CD4-positive, alpha-beta memory T cell (primary cell): ENCODE measurements at regions not wholly inside any gene's neighbourhood (a gene's known extent, or its start where the extent isn't known, plus 50 kb on each side); places are given as distances from the start of the nearest gene placed in this dataset.

Experiments used
- CTCF ChIA-PET: fragments of 350-600 bp; sonication (Branson Sonifier 250); formaldehyde crosslinking; loops from one replicate; lab custom pipeline; 2021; ENCODE audit warnings: inconsistent platforms; ENCODE audit not compliant: partially characterized antibody; lab: Charles Lee
- POLR2A ChIA-PET: fragments of 350-600 bp; sonication (Branson Sonifier 250); formaldehyde crosslinking; loops from one replicate; lab custom pipeline; 2021; ENCODE audit not compliant: partially characterized antibody; lab: Charles Lee
- DNase-seq, 5 donors: peaks; one replicate each; pipeline versions ENCODE4 v3.0.0 to v3.0.0-alpha.2; 2020 to 2022; ENCODE audit warnings: mixed read lengths in 1 of 5
- H3K27ac ChIP-seq: one replicate; pipeline ENCODE4 v1.7.0; 2013; ENCODE audit warnings: low read depth, low read length
- H3K27me3 ChIP-seq: 2 replicates; pipeline ENCODE4 v1.7.0; 2013; ENCODE audit warnings: mild to moderate bottlenecking, low read length, moderate library complexity; ENCODE audit not compliant: insufficient read depth
- H3K36me3 ChIP-seq: 2 replicates; pipeline ENCODE4 v1.7.0; 2013; ENCODE audit warnings: mild to moderate bottlenecking, low read length, moderate library complexity; ENCODE audit not compliant: insufficient read depth
- H3K4me1 ChIP-seq: 2 replicates; pipeline ENCODE4 v1.7.0; 2013; ENCODE audit warnings: mild to moderate bottlenecking, low read length, moderate library complexity; ENCODE audit not compliant: insufficient read depth
- H3K4me3 ChIP-seq, 2 donors: one replicate each; pipeline ENCODE4 v1.7.0; 2013; ENCODE audit warnings: low read length in 2 of 2, mild to moderate bottlenecking in 1 of 2
- H3K9me3 ChIP-seq, 2 donors: one replicate each; pipeline ENCODE4 v1.7.0; 2013; ENCODE audit warnings: low read length in 2 of 2, control low read depth in 1 of 2; ENCODE audit not compliant: control insufficient read depth in 1 of 2
- H3K27ac Mint-ChIP-seq, 7 donors: one replicate each; pipeline ENCODE4 v1.8.0; 2020 to 2021; ENCODE audit warnings: mixed read lengths in 7 of 7, mild to moderate bottlenecking in 6 of 7, inconsistent platforms in 3 of 7, moderate library complexity in 3 of 7
- H3K27me3 Mint-ChIP-seq, 2 donors: one replicate each; pipeline ENCODE4 v1.8.0; 2020 to 2021; ENCODE audit warnings: mixed read lengths in 2 of 2
- H3K36me3 Mint-ChIP-seq, 2 donors: one replicate each; pipeline ENCODE4 v1.8.0; 2020 to 2021; ENCODE audit warnings: mixed read lengths in 2 of 2, inconsistent platforms in 1 of 2, mild to moderate bottlenecking in 1 of 2
- H3K4me1 Mint-ChIP-seq, 4 donors: one replicate each; pipeline ENCODE4 v1.8.0; 2020 to 2021; ENCODE audit warnings: mixed read lengths in 4 of 4, mild to moderate bottlenecking in 1 of 4
- H3K4me3 Mint-ChIP-seq, 8 donors: one replicate each; pipeline ENCODE4 v1.8.0; 2020 to 2021; ENCODE audit warnings: mixed read lengths in 8 of 8, mild to moderate bottlenecking in 7 of 8, moderate library complexity in 6 of 8, inconsistent platforms in 3 of 8
- H3K9me3 Mint-ChIP-seq, 8 donors: one replicate each; pipeline ENCODE4 v1.8.0; 2020 to 2021; ENCODE audit warnings: mixed read lengths in 8 of 8, mild to moderate bottlenecking in 5 of 8, inconsistent platforms in 3 of 8, moderate library complexity in 1 of 8
- intact Hi-C: fragments of 100-400 bp; cut with micrococcal nuclease; formaldehyde crosslinking; loops from one replicate; pipeline ENCODE4 v1.15.1; 2023

- peaks cover 2 to 3% of the 10 kb centered on the region in 2 donors for H3K27me3 Mint-ChIP-seq
- H3K9me3 Mint-ChIP-seq, result peaks cover 0 to 6% (median 0%) of the 10 kb centered on the region in 8 donors
- POLR2A ChIA-PET, result no interaction called here
- Histone ChIP-seq H3K4me1 (no peaks in the 10 kb centered on the region), H3K27ac (no peak overlapping the region), H3K36me3 (no peaks in the 10 kb centered on the region), H3K27me3 (no peaks in the 10 kb centered on the region), H3K4me3 (no peak overlapping the region), H3K9me3 (no peaks in the 10 kb centered on the region)
- CTCF ChIA-PET, result no interaction called here
- no peak for DNase-seq
- no peak overlapping the region for H3K27ac Mint-ChIP-seq
- H3K4me3 Mint-ChIP-seq, result no peak overlapping the region
- intact Hi-C loops, result no loop called here
- H3K4me1 Mint-ChIP-seq, result no peaks in the 10 kb centered on the region
- no peaks in the 10 kb centered on the region for H3K36me3 Mint-ChIP-seq
Measured at GRCh38 chr2:122251158-122251557, 495.7 kb downstream of the TSN start.

- Histone ChIP-seq H3K4me3 (no peak overlapping the region), H3K27me3 (no peaks in the 10 kb centered on the region), H3K9me3 (no peaks in the 10 kb centered on the region), H3K27ac (no peak overlapping the region), H3K36me3 (no peaks in the 10 kb centered on the region), H3K4me1 (no peaks in the 10 kb centered on the region)
- POLR2A ChIA-PET, result no interaction called here
- intact Hi-C loops, result no loop called here
- DNase-seq, result no peak
- H3K27me3 Mint-ChIP-seq, result peaks cover 0 to 3% of the 10 kb centered on the region in 2 donors
- H3K9me3 Mint-ChIP-seq, result peaks cover 0 to 6% (median 0%) of the 10 kb centered on the region in 8 donors
- no peaks in the 10 kb centered on the region for H3K4me1 Mint-ChIP-seq
- no peaks in the 10 kb centered on the region for H3K36me3 Mint-ChIP-seq
- no peak overlapping the region for H3K4me3 Mint-ChIP-seq
- no peak overlapping the region for H3K27ac Mint-ChIP-seq
- CTCF ChIA-PET, result no interaction called here
Measured at GRCh38 chr2:122251566-122251965, 496.1 kb downstream of the TSN start.

GRCh38 chr2:122255924-122256323, 500.5 kb downstream of the TSN start:
- H3K4me1 ChIP-seq, result no peaks in the 10 kb centered on the region
- Mint-ChIP-seq H3K36me3 (no peaks in the 10 kb centered on the region), H3K4me3 (no peak overlapping the region), H3K27ac (no peak overlapping the region), H3K4me1 (no peaks in the 10 kb centered on the region), H3K9me3 (peaks cover 0 to 6% (median 0%) of the 10 kb centered on the region in 8 donors), H3K27me3 (peaks cover 0 to 3% of the 10 kb centered on the region in 2 donors)
- DNase-seq, result no peak
- no peaks in the 10 kb centered on the region for H3K36me3 ChIP-seq
- intact Hi-C loops, result no loop called here
- CTCF ChIA-PET, result no interaction called here
- POLR2A ChIA-PET, result no interaction called here
- H3K27ac ChIP-seq, result no peak overlapping the region
- H3K27me3 ChIP-seq, result no peaks in the 10 kb centered on the region
- no peak overlapping the region for H3K4me3 ChIP-seq
- no peaks in the 10 kb centered on the region for H3K9me3 ChIP-seq

- no peaks in the 10 kb centered on the region for H3K4me1 ChIP-seq
- no peak overlapping the region for H3K4me3 ChIP-seq
- ChIA-PET POLR2A (no interaction called here), CTCF (no interaction called here)
- no peaks in the 10 kb centered on the region for H3K27me3 ChIP-seq
- Mint-ChIP-seq H3K4me1 (no peaks in the 10 kb centered on the region), H3K27me3 (peaks cover 0 to 2% of the 10 kb centered on the region in 2 donors), H3K27ac (no peak overlapping the region), H3K4me3 (no peak overlapping the region), H3K9me3 (peaks cover 0 to 2% (median 0%) of the 10 kb centered on the region in 8 donors), H3K36me3 (no peaks in the 10 kb centered on the region)
- no peaks in the 10 kb centered on the region for H3K9me3 ChIP-seq
- DNase-seq, result no peak
- no peaks in the 10 kb centered on the region for H3K36me3 ChIP-seq
- H3K27ac ChIP-seq, result no peak overlapping the region
- intact Hi-C loops, result no loop called here
Measured at GRCh38 chr2:122261911-122262310, 506.5 kb downstream of the TSN start.

- no peak overlapping the region for H3K27ac Mint-ChIP-seq
- Histone ChIP-seq H3K4me3 (no peak overlapping the region), H3K4me1 (no peaks in the 10 kb centered on the region), H3K27me3 (no peaks in the 10 kb centered on the region), H3K9me3 (no peaks in the 10 kb centered on the region), H3K27ac (no peak overlapping the region), H3K36me3 (no peaks in the 10 kb centered on the region)
- peaks cover 0 to 4% (median 0%) of the 10 kb centered on the region in 8 donors for H3K9me3 Mint-ChIP-seq
- intact Hi-C loops, result no loop called here
- H3K4me1 Mint-ChIP-seq, result no peaks in the 10 kb centered on the region
- ChIA-PET POLR2A (no interaction called here), CTCF (no interaction called here)
- no peak for DNase-seq
- no peaks in the 10 kb centered on the region for H3K36me3 Mint-ChIP-seq
- peaks cover 0 to 2% of the 10 kb centered on the region in 2 donors for H3K27me3 Mint-ChIP-seq
- no peak overlapping the region for H3K4me3 Mint-ChIP-seq
Measured at GRCh38 chr2:122263746-122264145, 508.3 kb downstream of the TSN start.

GRCh38 chr2:122266636-122267035, 511.2 kb downstream of the TSN start:
- intact Hi-C loops, result no loop called here
- Mint-ChIP-seq H3K36me3 (no peaks in the 10 kb centered on the region), H3K9me3 (peaks cover 0 to 7% (median 2%) of the 10 kb centered on the region in 8 donors)

GRCh38 chr2:122267947-122268346, 512.5 kb downstream of the TSN start:
- Mint-ChIP-seq H3K4me1 (no peaks in the 10 kb centered on the region), H3K4me3 (no peak overlapping the region), H3K9me3 (peaks cover 0 to 7% (median 4%) of the 10 kb centered on the region in 8 donors), H3K27ac (no peak overlapping the region), H3K36me3 (no peaks in the 10 kb centered on the region), H3K27me3 (no peaks in the 10 kb centered on the region)
- no peak overlapping the region for H3K4me3 ChIP-seq
- no peaks in the 10 kb centered on the region for H3K9me3 ChIP-seq
- H3K27me3 ChIP-seq, result no peaks in the 10 kb centered on the region
- H3K36me3 ChIP-seq, result no peaks in the 10 kb centered on the region
- no peak overlapping the region for H3K27ac ChIP-seq
- ChIA-PET CTCF (no interaction called here), POLR2A (no interaction called here)
- intact Hi-C loops, result no loop called here
- DNase-seq, result no peak
- H3K4me1 ChIP-seq, result no peaks in the 10 kb centered on the region

More at GRCh38 chr2:122266636-122267035, 511.2 kb downstream of the TSN start:
- Mint-ChIP-seq H3K27me3 (no peaks in the 10 kb centered on the region), H3K4me1 (no peaks in the 10 kb centered on the region), H3K4me3 (no peak overlapping the region), H3K27ac (no peak overlapping the region)
- DNase-seq, result no peak
- H3K4me1 ChIP-seq, result no peaks in the 10 kb centered on the region
- POLR2A ChIA-PET, result no interaction called here
- no peaks in the 10 kb centered on the region for H3K9me3 ChIP-seq
- H3K27ac ChIP-seq, result no peak overlapping the region
- H3K36me3 ChIP-seq, result no peaks in the 10 kb centered on the region
- CTCF ChIA-PET, result no interaction called here
- H3K27me3 ChIP-seq, result no peaks in the 10 kb centered on the region
- no peak overlapping the region for H3K4me3 ChIP-seq
